ENCODE measurements at regions not wholly inside any gene's neighbourhood (a gene's known extent, or its start where the extent isn't known, plus 50 kb on each side); places are given as distances from the start of the nearest gene placed in this dataset.

DNA sequence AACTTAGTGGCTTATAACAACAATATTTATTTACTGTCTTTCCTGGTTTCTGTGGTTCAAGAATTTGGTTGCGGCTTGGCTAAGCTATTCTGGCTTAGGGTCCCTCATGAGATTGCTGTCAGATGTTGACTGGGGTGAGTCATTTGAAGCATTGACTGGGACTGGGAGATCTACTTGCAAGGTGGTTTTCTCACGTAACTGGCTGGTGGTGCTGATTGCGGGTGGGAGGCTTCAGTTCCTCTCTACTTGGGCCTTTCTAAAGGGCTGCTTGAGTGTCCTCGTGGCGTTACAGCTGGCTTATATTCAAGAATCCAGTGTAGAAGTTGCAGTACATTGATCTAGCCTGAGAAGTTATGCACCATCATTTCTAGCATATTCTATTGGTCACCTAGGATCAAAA, 218.5 kb upstream of the ELAVL2 start:
- TF ChIP-seq, protein P1, sequence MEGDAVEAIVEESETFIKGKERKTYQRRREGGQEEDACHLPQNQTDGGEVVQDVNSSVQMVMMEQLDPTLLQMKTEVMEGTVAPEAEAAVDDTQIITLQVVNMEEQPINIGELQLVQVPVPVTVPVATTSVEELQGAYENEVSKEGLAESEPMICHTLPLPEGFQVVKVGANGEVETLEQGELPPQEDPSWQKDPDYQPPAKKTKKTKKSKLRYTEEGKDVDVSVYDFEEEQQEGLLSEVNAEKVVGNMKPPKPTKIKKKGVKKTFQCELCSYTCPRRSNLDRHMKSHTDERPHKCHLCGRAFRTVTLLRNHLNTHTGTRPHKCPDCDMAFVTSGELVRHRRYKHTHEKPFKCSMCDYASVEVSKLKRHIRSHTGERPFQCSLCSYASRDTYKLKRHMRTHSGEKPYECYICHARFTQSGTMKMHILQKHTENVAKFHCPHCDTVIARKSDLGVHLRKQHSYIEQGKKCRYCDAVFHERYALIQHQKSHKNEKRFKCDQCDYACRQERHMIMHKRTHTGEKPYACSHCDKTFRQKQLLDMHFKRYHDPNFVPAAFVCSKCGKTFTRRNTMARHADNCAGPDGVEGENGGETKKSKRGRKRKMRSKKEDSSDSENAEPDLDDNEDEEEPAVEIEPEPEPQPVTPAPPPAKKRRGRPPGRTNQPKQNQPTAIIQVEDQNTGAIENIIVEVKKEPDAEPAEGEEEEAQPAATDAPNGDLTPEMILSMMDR (IDR thresholded peaks at IDR 0.05): no peak
- TF ChIP-seq POLR2A (IDR thresholded peaks at IDR 0.05): no peak

Data from ovary (tissue), 3 donors.